Ureter (tissue), 1 donor: ENCODE measurements at regions not wholly inside any gene's neighbourhood (a gene's known extent, or its start where the extent isn't known, plus 50 kb on each side); places are given as distances from the start of the nearest gene placed in this dataset.

Source experiments
- DNase-seq: peaks from one replicate; pipeline ENCODE4 v3.0.0-alpha.2; 2020; ENCODE audit warnings: low spot score
- donor health status: DM: yes; HTN: yes; CAD: no.

DNA sequence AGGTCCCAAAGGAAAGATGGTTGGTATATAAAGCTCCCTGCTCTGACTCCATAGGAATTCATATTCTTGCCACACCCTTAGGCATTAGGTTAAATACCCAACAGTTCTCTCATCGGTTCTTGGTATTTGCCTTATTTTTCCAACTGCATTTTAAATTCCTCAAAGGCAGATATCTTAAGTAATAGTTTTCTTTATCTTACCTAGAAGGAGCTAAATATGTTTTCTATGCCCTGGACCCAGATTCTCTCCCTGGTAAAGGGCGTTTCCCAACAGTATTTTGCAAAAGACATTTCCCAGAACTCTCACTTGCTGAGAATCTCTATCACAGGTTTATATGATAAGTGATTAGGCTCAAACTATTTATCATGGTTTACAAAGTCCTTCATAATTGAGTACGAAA, 158.6 kb upstream of the BDNF start:
- no peak for DNase-seq

DNA sequence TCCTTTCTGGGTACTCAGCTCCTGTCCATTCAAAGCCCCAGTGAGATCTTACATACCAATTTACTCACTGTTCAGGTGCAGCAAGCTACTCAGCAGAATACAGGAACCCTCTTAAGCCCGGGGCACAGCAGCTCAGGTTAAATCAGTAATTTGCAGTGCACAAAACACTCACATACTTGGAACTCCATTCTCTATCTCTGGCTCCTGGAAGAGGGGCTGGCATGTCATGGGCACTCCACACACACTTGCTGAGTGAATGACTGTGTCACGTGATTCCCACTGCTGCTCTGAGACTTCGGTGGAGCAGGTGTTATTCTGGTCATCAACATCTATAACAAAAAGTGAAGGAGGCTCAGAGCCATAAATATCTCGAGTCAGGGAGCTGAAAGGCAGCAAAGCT, 157.3 kb upstream of the BDNF start:
- DNase-seq: no peak

DNA sequence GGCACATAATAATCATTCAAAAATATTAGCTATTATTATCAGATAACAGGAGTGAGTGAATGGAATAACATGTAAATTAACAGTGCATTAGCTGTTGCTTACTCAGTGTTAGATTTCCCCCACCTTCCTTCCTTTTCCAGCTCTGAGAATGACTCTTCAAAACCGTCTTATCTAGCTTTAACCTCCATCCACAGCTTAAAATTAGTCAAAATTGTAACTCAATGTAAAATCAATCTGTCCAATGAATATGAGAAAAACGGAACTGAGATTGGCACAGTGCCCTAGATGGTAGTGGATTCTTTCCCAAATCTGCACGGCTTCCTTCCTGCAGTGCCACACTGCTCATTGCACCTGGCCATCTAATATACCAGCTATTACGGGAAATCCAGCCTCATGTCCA, 156.8 kb upstream of the BDNF start:
- no peak for DNase-seq

DNA sequence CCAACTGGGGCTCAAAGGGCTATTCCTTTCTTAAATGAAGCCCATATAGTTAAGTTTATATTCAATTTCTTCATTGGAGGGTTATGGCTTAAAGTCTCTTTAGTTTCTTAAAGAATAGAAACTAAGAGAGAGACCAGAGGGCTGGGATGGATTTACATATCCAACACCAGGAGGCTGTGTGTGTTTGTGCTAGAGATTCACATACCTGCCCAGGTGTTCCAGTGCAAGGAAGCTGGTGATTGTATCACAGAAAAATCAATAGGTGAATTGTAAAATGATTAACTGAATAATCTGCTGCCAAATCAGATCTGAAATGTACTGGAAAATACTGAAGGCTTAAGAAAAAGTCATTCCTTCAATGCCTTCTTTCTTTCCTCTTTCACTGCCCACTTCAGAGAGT, 148.2 kb upstream of the BDNF start:
- DNase-seq: no peak

DNA sequence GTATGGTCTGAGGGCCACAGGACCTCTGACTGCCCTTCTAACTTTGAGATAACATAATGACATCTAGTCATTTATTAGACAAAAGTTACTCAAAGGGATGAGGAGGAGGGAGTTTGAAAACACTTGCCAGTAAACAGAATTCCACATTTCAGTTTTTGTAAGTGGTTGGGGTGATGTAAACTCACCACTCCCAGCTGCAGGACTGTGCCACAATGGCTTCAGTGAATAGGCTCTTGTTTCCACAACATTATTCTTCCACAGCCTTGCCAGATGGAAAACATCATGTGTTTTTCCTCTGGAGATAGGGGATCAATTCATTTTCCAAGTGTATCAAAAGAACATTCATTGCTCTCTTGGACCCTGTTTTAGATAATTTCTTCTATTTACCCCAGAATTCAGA, 147.2 kb upstream of the BDNF start:
- no peak for DNase-seq

DNA sequence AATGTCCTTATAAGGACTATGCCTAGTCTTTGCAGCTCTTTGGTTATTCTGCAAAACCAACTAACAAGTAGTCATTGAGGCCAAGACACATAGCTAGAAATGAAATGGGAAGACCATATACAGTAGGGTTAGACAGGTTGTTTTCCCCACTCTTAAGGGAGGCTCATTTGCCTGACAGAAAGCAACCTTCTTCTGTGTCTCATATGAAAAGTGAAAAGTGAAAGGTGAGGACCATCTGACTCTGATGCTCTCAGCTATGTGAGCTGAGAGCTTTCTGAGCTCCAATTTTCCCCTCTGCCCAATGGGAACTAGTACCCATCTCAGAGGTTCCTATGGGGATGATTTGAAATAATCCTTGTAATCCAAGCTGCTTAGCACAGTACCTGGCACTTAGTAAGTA, 142.0 kb upstream of the BDNF start:
- no peak for DNase-seq

DNA sequence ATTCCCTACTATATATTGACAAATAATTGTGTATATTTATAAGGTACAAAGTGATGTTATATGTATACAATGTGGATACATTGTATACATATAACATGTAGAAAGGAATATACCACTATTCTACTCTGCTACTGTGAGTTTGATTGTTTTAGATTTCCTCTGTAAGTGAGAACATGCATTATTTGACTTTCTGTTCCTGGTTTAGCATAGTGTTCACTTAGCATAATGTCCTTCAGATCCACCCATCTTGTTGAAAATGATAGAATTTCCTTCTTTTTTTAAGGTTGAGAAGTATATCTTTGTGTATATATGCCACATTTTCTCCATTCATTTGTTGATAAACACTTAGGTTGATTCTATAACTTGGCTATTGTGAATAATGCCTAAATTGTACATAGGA, 140.8 kb upstream of the BDNF start:
- no peak for DNase-seq

DNA sequence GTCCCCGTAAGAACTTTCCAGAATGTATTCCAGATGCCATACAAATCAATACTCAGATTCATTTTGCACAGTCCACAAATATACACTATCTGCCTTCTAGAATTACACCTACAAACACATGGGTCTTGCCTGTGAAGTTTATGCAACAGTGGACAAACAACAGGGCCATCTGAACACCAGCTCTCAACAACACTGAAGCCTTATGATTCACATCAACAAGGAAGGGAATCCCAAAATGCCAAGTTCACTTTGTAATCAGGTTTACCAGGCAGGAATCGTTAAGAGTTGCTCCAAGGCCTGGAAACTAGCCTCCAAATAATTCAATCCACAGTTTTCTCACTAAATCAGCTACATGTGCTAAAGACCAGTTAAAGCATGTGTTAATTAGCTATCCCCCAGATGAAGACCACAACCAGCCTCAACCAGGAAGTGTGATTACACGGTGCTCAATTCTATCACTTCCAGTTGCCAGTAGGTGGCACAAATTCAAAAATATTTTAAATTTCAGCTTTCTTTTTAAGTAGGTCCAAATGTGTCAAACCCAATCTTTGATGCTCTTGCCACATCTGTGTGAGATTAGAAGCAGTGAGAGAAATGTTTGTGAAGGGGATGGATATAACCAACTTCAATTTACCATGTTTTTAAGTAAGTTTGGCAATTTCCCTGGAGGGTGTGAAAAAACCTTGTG, 139.1 kb upstream of the BDNF start:
- no peak for DNase-seq

DNA sequence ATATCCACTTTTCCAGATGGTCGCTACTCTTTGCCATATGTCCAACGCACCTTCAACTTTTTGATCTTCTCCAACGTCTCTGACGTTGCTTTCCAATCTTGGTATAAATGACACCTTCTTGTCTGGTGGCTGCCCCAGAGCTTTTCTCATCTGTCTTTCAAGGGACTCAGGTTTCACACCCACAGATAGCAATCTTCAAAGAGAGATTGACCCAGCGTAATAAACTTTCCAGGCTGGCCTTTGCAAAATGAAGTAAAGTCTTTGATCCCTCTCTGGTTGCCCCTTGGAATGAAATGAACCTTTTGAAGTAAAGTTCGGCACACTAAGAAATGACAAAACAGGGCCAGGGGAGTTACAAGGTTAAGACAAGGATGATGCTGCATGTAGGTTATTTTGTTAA, 138.4 kb upstream of the BDNF start:
- no peak for DNase-seq

DNA sequence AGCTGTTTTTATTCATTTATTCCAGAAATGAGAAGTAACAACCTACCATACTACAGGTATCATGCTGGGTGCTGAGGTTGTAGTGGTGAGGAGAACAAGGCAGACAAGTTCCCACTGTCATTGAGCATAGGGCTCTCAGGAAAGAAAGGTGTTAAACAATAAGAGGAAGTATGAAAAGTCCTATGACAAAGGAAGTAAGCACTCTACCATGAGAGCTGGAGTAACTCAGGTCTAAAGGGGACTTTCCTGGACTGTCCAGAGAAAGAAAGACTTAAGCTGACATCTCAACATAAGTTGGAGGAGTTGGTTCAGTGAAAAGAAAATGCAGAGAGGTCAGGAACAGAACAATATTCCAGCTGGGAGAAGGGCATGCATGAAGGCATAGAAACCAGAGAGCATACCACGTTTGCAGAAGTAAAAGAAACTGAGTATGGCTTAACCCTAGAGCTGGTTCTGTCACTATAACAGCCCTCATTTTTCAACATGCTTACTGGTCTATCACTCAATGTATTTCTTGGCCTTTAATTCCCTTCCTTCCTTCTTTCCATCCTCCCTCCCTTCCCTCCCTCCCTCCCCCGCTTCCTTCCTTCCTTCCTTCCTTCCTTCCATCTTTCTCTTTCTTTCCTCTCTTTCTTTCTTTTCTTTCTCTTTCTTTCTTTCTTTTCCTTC, 137.8 kb upstream of the BDNF start:
- no peak for DNase-seq

DNA sequence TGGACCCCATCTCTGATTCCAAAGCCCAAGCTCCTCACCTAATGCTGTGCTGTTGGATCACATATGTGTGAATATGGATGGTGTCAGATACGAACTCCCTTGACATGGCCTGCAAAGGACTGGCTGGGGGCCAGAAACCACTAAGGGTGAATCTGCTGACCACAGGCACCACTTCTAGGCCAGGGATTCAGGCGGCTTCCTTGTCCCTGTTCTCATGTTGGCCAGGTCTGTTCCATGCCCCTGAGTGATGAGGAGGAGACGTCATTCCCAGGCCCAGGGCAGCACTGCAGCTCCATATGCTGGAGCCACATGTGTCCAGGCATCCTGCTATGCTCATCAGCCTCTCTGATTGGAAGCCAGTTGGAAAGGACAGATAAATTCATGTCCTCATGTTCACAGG, 130.0 kb upstream of the BDNF start:
- no peak for DNase-seq

DNA sequence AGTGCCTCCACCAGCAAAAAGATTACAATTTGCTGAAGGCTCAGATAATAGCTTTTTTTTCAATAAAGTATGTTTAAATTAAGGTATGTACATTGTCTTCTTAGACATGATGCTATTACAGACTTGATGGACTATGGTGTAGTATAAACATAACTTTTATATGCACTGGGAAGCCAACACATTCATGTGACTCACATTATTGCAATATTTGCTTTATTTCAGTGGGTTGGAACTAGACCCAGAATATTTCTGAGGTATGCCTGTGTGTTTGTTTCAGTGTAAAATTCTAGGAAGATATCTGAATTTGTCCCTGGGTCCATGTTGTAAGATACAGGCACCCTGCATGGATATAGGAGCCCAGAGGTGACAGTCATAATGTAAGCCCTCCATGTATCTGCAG, 120.0 kb upstream of the BDNF start:
- no peak for DNase-seq

DNA sequence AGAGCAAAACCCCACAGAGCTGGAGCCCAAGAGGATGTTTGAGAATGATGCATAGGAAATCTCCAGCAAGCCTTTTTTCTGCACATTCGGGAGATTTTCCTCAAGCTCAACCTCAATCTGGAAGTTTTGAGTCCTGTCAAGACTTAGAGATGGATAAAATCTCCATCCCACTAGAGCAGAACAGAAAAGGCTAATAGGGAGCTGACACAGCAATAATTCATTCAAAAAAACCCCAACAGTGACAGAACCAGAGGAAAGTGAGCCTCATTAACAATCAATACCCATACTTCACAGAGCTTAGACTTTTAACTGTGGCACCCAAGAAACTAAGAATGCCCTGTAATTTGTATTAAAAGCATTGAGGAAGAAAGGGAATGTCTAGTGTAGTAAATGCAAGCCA, 115.9 kb upstream of the BDNF start:
- no peak for DNase-seq

DNA sequence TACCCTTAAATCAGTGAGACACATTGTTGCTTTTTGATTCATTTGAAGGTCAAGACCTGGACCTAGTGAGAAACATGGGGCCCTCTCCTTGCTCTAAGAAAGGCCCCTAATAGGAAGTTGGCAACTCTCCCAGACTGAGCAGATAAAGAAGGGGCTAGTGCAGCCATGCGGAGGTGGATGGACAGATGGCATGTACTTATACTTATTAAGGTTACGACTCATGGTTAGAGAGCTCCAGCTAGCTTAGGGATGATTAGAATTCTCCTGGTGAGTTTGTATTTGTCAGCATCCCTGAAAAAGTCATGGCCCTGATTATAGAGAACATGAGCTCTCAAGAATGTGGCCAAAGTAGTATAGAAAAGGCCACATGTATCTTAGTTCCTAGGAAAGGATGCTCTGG, 112.1 kb upstream of the BDNF start:
- no peak for DNase-seq

DNA sequence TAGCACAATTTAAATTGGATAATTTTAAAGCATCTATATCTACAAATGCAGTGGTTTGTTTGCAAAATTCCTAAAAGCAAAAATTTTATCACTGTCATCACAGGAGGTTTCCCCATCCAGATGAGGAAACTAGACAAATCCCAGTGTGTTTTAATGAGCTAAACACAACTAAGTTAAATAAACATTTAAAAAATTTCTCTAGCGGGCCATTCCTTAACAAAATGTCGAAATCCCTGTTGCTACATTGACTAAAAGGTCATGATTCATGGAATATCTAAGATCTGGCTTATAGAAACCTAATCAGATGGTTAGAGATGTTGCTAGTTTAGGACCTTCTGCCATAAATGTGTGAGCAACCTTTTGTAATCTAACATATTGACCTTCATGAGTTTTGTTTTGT, 107.3 kb upstream of the BDNF start:
- no peak for DNase-seq

DNA sequence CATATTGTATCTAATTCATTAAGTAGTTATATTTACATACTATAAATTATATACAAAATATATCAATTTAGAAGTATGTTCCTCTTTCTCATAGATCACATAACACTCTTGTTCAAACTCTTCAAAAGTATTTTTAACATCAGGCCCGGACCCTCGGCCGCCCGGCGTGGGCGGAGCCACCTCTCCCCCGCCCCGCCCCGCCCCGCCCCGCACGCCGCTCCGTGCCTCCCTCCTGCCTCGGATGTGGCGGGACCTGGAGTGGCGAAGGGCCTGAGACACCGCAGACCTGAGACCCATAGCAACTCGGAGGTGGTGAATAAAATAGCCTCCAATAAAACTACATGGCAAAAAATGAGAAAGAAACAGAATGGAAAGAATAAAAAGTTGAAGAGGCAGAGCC, 105.9 kb upstream of the BDNF start:
- DNase-seq: no peak

DNA sequence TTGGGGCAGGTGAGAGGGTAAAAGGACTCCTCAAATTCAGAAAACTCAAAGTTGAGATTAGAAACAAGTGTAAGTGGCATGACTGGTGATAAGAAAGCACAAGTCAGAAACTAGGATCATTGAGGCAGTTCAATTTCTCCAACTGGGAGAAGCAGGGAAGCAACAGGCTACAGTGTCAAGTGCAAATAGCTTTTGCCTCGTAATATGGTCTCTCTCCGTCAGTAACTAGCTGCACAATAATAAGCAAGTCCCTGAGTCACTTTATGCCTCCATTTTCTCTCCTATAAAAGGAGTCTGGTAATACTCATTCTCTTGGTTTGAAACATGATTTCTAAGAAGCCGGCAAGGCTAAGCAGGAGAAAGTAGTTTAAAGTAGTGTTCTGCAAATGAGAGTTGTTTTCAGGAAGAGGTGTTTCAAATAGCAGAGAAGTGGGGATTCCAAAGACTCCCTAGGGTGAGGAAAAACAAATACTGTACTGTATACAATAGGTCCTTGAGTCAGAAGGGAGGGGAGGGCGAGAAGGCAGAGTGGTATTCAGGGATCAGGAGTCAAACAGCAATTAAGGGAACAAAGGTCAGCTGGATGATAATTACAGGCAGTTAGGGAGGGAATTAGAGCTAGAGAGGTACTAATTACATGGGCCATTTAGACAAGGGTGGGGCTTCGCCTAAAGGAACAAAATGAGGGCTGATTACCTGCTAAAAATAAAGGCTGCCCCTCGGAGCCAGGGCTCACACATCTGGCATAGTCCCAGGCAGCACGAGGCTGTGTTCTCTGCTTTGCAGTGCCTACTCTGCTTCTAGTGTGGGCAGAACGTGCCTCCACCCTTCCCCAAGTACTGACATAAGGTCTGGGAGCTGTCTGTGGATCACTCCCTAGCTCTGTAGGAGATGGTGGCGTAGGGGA, 96.0 kb upstream of the BDNF start:
- no peak for DNase-seq

DNA sequence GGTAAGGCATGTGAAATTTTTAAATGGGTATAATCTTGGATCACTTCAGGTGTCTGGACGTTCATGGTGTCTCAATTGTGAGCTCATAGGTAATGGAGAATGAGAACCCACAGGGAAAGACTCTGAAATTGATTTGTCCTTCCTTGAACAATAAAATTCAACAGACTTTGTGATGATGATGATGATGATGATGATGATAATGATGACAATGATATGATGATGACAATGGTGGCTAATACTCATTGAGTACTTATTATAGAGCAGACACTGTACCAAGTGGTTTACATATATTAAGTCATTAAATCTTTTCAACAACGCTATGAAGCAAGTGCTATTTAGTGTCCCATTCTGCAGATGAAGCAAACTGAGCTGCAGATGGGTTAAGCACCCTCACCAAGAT, 86.6 kb upstream of the BDNF start:
- DNase-seq: no peak

DNA sequence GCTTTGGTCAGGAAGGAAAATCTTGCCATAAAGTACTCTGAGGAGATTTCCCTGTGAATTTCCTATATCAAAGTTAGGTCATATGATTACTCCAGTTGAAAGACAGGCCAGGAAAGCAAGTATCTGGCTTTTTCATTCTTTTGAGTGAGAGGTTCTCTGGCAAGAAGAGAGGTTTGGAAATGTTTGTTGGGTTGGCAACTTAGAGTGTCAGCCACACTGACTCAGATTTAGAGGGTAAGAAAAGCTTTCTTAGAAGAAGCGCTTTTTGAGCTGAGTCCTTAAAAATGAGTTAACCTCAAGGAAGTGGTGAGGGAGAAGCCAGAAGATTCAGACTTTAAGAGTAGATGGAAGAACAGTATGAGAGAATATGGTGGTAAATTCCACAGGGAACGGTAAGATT, 86.1 kb upstream of the BDNF start:
- DNase-seq: no peak

DNA sequence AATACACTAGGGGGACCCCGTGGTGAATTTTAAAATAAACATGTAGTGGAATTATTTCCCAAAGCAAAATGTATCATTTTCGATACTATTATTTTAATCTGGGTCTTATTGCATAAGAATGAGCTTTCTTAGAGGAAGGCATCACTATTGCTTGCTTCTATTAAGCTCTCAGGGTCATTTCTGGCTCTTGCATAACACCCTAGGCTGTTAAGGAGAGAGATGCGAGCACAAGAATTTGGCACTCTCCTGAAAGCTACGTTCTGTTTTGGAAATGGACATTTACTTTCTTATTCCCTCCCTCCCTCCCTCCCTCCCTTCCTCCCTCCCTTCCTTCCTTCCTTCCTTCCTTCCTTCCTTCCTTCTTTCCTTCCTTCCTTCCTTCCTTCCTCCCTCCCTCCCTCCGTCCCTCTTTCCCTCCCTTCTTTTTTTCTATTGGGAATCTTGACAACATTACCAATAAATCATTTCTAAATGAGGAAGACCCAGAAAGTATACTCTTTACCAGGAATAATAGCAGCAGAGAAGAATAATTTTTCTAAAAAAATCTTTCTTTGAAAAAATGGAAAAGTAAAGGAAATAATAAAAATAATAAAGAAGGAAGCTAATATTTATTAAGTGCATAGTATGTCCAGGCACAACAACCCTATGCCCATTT, 83.6 kb upstream of the BDNF start:
- DNase-seq: no peak

DNA sequence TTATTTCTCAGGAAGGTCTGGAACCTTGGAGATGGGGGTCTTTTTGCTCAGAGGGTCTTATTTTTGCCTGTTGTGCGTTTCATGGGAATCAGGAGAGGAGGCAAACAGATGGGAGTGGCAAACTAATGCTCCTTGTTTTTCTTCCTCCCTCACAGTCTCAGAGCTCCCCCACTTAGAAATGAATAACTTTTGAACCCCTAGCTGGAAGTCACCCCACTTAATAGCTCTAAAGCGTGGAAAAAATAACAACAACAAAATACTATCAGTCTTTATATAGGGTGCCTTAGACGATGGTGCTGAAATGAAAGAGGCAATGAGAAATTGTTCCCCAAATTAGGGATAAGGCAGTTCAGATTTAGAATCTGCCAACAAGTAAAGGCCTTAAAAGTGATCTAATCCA, 76.8 kb upstream of the BDNF start:
- DNase-seq: no peak

DNA sequence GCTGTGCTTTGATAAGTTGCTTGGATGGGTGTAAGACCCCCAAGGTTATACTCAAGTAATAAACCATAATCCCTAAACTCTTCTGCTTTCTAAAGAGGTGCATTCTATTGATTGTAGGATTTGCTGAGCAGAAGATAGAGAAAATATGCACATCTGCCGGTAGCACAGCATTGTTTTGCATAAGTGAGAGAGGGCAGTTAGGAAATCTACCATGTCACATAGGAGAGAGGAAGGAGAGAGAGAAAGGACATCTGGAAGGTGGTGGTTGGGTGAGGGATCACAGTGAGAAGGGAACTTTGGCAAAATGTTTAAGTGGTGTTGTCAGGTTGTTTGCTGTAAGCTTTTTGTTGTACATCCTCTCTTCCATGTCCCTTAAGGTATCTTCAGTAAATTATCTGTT, 73.6 kb upstream of the BDNF start:
- DNase-seq: no peak

DNA sequence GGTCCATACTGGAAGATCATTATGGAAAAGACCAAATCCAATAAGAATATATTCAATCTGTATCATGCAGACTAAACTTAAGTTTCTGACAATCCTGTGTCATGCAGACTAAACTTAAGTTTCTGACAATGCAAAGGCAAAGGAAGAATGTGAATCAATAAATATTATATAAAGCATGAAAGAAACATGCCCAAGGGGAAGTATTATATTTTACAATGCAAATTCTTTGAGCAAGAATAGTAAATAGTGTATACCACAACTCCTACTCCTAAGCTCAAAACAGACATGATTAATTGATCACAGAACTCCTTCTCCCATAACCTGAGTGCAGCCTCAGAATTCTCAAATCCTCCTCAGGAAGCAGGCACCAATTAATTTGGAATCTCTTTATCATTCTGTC, 71.3 kb upstream of the BDNF start:
- DNase-seq: no peak
